ENCODE measurements at regions not wholly inside any gene's neighbourhood (a gene's known extent, or its start where the extent isn't known, plus 50 kb on each side); places are given as distances from the start of the nearest gene placed in this dataset.
A peak's percentile ranks its signal among the peaks of the same experiment; 100 is the strongest.
"Not testable (repeated sequence)": the region's sequence is repeated elsewhere in the genome, so short reads cannot be mapped to it uniquely, and the experiment has no call there.

DNA sequence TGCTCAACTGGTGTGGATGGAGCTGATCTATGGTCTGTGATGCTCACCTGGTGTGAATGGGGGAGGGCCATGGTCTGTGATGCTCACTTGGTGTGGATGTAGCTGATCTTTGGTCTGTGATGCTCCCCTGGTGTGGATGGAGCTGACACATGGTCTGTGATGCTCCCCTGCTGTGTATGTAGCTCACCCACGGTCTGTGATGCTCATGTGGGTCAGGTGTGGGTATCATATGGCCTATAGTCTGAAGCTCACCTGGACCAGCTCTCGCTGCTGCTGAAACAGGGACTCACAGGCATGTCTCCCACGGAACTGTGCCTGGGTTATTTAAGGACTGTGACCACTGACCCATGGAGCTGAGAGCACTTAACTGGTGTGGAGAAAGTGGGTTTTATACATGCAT lies 109.7 kb downstream of the CRLF2 start:
- peak; percentile 24 for DNase-seq

DNA sequence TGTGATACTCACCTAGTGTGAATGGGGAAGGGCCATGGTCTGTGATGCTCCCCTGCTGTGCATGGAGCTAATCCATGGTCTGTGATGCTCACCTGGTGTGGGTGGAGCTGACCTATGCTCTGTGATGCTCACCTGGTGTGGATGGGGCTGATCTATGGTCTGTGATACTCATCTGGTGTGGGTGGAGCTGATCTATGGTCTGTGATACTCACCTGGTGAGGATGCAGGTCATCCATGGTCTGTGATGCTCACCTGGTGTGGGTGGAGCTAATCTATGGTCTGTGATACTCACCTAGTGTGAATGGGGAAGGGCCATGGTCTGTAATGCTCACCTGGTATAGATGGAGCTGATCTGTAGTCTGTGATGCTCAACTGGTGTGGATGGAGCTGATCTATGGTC lies 110.2 kb downstream of the CRLF2 start:
- peak; percentile 18 for DNase-seq

DNA sequence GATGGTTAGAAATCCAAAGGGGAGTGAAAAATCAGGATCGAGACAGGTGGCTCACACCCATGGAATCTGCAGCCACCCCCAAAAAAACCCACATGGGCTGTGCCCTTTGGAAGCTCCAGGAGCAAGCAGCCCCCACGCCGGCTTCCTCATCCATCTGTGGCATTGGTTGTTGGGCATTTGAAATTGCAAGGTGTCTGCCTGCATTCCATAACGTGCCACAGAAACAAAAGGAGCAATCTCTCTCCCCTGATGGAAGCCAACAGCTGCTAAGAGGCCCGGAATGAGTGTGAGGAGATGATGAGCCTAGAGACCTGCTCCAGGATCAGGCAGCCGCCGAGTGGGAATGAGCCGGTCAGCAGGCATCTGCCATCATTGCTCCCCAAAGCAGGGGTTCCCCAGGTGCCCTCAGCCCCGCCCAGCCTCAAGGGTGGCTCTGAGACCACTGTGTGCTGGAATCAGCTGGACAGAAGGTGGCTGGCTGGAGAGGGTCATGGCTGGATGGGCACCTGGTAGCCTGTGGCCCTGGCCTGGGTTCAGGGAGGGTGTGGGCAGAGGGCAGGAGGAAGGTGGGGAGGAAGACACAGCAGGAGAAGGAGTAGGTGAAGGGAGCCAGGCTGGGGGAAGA lies 113.2 kb downstream of the CRLF2 start:
- no peak for DNase-seq

DNA sequence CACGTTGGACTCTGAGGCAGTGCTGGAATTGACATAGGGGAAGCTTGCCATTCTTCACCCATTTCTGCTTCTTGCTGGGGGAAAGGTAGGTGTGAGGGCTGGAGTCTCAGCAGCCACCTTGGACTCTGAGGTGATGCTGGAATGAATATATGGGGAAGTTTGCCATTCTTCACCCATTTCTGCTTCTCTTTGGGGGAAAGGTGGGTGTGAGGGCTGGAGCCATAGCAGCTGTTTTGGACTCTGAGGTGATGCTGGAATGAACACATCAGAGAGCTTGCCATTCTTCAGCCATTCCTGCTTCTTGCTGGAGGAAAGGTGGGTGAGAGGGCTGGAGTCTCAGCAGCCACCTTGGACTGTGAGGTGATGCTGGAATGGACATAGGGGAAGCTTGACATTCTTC lies 115.1 kb downstream of the CRLF2 start:
- DNase-seq, result no peak

DNA sequence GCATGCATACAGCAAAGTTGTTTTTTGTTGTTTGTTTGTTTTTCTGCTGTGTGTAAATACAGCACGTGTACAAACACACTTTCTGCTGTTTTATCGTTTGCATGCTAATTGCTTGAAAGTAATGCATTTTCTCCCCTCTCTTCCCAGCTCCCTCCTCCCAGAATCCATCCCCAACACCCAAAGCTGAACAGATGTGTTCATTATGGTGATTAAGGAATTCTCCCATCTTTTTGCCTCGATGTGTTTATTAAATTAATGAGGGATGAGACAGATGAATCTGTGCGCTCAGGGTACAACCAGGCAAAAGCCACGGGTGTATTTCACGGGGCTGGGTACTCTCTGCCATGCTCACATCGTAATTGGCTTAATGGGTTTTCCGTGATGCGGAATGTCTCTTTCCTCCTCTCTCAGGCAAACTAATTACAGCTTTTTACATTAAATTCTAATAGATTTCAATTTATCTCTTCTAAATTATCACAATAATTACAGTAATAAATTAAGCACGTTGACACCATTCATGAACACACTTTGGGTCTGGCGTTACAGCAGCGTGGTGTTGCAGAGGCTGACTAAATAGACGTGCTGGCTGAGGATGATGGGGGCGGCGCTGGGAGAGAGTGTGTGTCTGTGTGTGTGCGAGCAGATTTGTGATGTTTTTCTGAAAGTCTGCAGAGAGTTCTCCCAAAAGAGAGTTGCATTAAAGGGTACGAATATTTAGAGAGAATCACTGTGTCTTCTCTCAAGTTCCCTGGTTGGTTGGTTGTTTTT lies 117.7 kb downstream of the CRLF2 start:
- DNase-seq, result no peak

DNA sequence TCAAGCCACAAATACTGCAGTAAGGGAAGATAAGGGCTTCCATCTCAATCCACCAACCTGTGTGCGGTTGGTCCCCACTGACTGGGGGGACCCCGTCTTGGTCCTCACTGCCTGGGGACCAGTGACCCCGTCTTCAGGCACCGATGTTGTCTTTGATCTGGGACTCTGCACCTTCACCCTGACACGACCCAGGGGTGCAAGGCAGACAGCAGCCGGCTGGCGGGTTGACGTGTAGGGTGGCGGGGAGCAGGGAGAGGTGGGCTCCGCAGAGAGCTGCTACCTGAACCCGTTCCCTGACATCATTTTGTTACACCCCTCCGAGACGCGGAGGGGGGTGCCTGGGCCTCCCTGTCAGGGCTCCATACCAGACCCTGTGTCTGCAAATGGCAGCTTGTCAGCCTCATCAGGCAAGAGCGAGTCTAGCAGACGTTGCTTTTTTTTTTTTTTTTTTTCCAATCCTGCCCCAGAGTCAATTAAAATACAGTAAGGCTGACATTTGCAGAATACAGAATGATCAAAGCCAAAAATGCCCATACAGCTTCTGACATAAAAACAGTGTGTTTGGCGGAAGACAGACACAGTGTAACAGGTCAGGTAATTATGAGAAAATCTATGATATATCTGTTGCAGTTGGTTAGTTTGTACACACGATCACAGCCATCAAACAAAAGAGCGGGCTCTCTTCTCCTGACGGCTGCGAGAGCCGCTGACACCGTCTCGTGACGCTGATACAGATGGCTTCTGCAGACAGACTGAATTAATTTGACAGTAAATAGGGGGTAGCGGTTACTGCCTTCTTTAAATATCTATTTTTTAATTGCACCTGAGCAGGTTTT lies 118.6 kb downstream of the CRLF2 start:
- DNase-seq, result no peak

DNA sequence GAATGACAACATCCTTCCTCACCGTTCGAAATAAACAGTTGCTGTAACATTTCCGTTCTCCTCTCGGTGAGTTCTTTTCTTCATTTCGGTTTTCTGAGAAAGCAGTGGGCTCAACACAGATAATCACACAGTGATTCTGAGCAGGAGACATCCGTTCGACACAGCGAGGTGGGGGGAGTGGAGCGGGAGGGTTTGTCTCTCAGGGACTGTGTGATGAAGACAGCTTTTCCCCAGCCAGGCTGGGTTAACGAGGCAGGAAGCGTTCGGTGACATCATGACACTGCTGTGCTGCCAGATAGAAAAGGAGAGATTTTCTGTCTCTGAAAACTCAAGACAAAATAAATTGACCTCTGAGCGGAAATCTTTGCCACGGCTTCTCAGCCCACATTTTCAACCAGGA lies 119.3 kb downstream of the CRLF2 start:
- peak; percentile 60 for DNase-seq

DNA sequence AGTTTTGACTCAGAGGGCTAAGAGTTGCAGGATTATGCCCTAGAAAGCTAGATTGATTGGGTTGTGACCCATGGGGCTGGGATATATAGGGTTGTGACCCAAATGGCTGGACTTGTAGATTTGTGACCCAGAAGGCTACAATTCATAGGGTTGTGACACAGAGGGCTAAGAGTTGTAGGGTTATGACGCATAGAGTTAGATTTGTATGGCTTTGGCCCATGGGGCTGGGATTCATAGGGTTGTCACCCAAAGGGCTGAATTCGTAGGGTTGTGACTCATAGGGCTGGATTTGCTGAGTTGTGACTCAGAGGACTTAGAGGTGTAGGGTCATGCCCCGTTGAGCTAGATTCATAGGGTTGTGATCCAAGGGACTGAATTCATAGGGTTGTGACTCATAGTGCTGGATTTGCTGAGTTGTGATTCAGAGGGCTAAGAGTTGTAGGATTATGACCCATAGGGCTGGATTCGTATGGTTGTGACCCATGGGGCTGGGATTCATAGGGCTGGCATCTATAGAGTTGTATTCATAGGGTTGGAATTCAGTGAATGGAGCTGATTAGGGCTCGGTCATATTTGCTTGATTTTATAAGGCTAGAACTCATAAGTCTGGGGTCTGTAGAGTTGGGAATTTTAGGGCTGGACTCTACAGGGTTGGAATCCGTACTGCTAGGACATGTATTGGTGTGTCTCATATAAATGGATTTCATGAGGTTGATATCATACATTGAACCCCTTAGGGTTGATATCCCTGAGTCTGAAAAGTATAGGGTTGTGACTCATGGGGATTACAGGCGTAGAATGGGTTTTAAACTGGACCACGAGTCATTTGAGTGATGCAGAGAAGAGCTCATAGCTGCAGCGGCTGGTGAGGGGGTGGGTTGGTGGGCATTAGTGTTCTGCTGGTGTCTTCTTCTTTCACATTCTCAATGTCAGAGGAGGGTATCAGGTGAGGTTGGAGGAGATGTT lies 125.7 kb downstream of the CRLF2 start:
- no peak for DNase-seq

DNA sequence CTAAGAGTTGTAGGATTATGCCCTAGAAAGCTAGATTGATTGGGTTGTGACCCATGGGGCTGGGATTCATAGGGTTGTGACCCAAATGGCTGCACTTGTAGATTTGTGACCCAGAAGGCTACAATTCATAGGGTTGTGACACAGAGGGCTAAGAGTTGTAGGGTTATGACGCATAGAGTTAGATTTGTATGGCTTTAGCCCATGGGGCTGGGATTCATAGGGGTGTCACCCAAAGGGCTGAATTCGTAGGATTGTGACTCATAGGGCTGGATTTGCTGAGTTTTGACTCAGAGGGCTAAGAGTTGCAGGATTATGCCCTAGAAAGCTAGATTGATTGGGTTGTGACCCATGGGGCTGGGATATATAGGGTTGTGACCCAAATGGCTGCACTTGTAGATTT lies 126.6 kb downstream of the CRLF2 start:
- DNase-seq, result not testable (repeated sequence)

DNA sequence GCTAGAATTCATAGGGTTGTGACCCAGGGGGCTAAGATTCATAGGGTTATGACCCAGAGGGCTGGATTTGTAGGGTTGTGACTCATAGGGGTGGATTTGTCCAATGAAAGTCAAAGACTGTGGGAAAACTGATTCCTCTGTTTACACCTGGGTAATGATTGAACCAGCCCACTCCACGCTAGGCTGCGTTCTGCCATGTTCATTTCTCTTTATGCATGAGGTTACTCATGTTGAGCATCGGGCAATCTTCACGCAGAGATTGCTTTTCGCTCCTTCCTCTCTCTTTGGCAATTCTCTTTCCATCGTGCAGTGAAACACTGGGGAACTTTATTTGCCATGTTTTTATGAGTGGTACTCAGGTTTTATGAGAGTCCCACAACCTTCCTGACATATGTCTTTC lies 127.8 kb downstream of the CRLF2 start:
- DNase-seq, result no peak

DNA sequence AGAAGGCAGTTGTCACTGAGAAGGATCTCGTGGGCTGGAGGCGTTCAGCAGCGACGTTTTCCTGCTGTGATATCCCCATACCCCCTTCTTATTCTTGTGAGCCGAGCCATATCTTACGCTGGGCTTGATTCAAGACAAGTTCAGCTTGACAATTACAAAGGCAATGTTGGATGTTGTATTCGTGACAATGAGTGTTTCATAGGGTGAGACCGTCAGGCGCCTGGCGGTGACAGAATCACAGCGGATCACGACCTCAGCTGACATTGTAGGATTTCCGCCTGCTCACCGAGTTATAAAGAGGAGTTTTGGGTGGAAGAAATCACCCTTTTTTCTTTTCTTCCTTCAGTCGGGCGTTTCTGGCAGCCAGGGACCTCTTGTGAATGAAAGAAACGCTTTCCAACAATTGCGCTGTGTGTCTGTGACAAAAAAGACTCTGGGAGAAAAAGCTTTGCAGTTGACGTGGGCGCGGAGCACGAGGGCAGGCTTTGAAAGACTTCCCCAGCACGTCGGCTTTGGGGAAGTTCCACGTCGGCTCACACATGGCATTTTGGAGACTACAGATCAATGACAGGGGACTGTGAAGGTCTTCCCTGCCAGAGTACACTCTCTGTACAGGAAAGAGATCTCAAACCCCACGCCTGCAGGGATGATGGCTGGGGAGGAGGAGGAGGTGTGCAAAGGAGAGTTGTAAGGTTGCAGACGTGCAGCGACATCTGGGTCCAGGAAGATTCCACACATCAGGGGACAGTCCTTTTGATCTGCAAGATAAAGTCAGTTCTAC lies 135.4 kb downstream of the CRLF2 start:
- no peak for DNase-seq

DNA sequence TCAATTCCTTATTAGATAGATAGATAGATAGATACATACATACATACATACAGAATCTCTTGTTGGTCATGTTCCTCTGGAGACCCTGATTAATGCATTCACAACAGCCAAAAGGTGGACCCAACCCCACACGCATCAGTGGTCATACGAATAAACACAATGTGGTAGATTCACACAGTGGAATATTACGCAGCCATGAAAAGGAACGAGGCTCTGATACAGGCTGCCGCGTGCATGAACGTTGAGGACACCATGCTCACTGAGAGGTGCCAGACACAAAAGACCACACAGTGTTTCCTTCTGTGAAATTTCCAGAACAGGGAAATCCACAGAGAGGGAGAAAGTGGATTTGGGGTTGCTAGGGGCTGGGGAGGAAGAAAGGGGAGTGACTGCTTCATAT lies 136.7 kb downstream of the CRLF2 start:
- DNase-seq, result no peak

DNA sequence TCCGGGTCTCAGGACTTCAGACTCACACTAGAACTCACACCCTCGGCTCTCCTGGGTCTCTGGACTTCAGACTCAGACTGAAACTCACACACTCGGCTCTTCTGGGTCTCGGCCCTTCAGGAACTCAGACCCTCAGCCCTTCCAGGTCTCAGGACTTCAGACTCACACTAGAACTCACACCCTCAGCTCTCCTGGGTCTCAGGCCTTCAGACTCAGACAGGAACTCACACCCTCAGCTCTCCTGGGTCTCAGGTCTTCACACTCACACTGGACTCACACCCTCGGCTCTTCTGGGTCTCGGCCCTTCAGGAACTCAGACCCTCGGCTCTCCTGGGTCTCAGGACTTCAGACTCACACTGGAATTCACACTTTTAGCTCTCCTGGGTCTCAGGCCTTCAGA lies 137.3 kb downstream of the CRLF2 start:
- no peak for DNase-seq

DNA sequence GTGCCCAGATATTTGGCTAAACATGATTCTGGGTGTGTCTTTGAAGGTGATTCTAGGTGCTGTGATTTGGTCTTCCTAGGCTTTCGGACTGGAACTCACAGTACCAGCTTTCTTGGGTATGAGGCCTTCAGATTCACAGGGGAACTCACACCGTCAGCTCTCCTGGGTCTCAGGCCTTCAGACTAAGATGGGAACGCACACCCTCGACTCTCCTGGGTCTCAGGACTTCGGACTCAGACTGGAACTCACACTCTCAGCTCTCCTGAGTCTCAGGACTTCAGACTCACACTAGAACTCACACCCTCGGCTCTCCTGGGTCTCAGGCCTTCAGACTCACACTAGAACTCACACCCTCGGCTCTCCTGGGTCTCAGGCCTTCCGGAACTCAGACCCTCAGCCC lies 137.7 kb downstream of the CRLF2 start:
- no peak for DNase-seq

DNA sequence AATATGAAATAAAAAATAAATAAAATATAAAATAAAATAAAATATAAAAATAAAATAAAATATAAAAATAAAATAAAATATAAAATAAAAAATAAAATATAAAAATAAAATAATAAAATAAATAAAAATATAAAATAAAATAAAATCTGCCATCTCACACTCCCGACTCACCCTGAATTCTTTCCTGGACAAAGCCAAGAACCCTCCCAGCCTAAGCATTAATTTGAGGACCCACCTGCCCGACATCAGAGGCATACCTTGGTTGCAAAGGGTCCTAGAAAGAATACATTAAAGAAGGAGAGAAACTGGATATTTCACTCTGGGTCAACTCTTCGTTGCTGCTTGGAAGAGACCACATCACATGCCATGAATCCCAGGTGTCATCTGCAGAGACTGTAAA lies 138.3 kb downstream of the CRLF2 start:
- no peak for DNase-seq

DNA sequence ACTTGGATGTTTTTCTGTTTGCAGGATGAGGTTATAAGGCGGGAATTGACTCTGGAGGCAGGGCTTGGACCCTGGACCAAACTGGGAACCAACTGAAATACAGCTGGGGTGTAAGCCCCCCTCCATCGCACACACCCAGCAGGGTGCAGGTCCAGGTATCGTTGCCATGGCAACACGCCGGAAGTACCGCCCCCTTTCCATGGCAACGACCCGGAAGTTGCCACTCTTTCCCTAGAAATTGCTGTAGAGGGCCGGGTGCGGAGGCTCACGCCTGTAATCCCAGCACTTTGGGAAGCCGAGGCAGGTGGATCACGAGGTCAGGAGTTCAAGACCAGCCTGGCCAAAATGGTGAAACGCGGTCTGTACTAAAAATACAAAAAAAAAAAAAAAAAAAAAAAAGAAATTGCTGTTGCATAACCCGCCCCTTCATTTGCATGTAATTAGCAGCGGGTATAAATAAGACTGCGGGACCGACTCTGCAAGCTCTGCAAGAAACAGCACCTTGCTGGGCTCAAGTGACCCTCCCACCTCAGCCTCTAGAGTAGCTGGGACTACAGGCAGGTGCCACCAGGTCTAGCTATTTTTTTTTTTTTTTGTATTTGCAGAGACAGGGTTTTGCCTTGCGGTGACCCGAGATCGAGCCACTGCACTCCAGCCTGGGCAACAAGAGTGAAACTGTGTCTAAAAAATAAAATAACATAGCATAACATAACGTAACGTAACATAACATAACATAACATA lies 139.6 kb downstream of the CRLF2 start:
- DNase-seq, result no peak

DNA sequence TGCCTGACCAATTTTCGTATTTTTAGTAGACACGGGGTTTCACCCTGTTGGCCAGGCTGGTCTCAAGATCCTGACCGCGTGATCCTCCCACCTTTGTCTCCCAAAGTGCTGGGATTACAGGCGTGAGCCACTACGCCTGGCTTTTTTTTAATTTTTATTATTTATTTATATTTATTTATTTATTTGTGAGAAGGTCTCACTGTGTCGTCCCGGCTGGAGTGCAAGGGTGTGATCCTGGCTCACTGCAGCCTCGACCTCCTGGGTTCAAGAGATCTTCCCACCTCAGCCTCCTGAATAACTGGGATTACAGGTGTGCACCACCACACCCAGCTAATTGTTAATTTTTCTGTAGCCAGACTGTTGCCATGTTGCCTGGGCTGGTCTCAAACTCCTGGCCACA lies 141.1 kb downstream of the CRLF2 start:
- DNase-seq, result no peak

DNA sequence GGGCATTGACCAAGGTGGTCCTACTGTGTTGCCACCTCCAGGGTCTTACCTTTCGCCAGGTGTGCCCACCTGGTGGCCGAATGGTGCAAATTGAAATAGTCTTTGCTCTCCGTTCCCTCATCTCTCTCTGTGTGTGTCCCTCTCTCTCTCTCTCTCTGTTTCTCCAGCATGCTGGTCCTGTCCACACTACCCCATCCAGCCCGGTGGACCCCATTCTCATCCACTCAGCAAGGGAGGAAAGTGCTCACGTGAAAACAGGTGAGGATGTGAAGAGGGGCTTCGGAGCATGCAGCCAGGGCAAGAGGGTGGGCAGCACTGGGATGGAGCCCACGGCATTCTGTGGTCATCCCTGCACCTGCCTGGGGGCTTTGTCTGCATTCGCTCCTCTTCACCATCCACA lies 150.1 kb downstream of the CRLF2 start:
- DNase-seq, result no peak

DNA sequence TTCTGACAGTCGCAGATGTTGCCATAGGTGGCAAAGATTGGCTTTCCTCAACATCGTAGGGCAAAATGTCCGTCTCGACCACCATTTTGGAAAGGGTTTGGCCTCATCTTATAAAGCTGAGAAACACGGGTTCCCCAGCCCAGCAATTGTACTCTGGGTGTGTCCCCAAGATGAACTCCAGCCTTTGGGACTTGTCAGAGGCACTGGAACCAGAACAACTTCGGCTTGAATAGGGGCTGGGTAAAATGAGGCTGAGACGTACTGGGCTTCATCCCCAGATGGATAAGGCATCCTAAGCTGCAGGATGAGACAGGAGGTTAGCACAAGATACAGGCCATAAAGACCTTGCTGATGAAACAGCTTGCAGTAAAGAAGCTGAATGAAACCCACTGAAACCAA lies 151.9 kb downstream of the CRLF2 start:
- DNase-seq, result peak; percentile 4

DNA sequence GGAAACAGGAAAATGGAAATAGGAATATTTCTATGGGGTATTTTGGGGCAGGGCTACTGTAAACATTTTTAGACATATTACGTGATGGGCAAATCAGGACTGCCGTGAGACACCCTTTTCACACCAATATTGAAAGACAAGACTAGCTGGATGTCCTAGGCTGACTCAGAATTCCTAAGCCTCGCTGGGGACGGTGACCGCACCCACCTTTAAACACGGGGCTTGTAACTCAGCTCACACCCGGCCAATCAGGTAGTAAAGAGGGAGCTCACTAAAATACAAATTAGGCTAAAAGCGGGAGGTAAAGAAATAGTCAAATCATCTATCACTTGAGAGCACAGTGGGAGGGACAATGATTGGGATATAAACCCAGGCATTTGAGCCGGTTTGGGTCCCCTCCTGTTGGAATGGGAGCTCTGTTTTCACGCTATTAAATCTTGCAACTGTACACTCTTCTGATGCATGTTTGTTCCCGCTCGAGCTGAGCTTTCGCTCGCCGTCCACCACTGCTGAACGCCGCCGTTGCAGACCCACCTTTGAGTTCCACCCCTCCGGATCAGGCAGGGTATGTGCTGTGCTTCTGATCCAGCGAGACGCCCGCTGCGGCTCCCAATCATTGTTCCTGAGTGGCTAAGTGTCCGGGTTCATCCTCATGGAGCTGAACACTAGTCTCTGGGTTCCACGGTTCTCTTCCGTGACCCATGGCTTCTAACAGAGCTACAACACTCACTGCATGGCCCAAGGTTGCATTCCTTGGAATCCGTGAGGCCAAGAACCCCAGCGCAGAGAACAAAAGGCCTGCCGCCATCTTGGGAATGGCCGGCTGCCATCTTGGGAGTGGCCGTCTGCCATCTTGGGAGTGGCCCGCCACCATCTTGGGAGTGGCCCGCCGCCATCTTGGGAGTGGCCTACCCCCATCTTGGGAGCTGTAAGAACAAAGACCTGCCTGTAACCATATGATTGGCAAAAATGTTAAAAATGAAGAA lies 152.6 kb downstream of the CRLF2 start:
- DNase-seq, result peak; percentile 23

All from islet precursor cell (in vitro differentiated cells).